ENCODE measurements at regions not wholly inside any gene's neighbourhood (a gene's known extent, or its start where the extent isn't known, plus 50 kb on each side); places are given as distances from the start of the nearest gene placed in this dataset.
"Not testable (repeated sequence)": the region's sequence is repeated elsewhere in the genome, so short reads cannot be mapped to it uniquely, and the experiment has no call there.

GRCh38 chr7:86991093-86991769 lies 68.2 kb downstream of the ELAPOR2 start:
- Mint-ChIP-seq H3K27me3 (ENCODE audit: unreplicated experiment) (peaks cover 2% of the 10 kb centered on the region), H3K36me3 (ENCODE audit: low read depth, unreplicated experiment) (peaks cover 3% of the 10 kb centered on the region)
- DNase-seq (ENCODE audit: low spot score) = no peak

GRCh38 chr7:86989407-86989806 lies 70.0 kb downstream of the ELAPOR2 start:
- H3K36me3 Mint-ChIP-seq (ENCODE audit: low read depth, unreplicated experiment) = peaks cover 7% of the 10 kb centered on the region
- H3K27me3 Mint-ChIP-seq (ENCODE audit: unreplicated experiment) = peaks cover 2% of the 10 kb centered on the region
- DNase-seq (ENCODE audit: low spot score) = no peak
- peaks cover 12% of the 10 kb centered on the region for H3K4me1 Mint-ChIP-seq (ENCODE audit: unreplicated experiment)
- peaks cover under 1% of the 10 kb centered on the region for H3K9me3 Mint-ChIP-seq (ENCODE audit: unreplicated experiment)
- no peak overlapping the region for H3K27ac Mint-ChIP-seq (ENCODE audit: unreplicated experiment)
- no peak overlapping the region for H3K4me3 Mint-ChIP-seq (ENCODE audit: unreplicated experiment)
- no peak for TF ChIP-seq CTCF (IDR thresholded peaks at IDR 0.05; ENCODE audit: unreplicated experiment)

More at GRCh38 chr7:86991093-86991769, 68.2 kb downstream of the ELAPOR2 start:
- peak overlapping the region; percentile 70 for H3K27ac Mint-ChIP-seq (ENCODE audit: unreplicated experiment)
- no peak overlapping the region for H3K4me3 Mint-ChIP-seq (ENCODE audit: unreplicated experiment)
- TF ChIP-seq CTCF (IDR thresholded peaks at IDR 0.05; ENCODE audit: unreplicated experiment) = no peak
- H3K4me1 Mint-ChIP-seq (ENCODE audit: unreplicated experiment) = peaks cover 12% of the 10 kb centered on the region
- no peaks in the 10 kb centered on the region for H3K9me3 Mint-ChIP-seq (ENCODE audit: unreplicated experiment)

DNA sequence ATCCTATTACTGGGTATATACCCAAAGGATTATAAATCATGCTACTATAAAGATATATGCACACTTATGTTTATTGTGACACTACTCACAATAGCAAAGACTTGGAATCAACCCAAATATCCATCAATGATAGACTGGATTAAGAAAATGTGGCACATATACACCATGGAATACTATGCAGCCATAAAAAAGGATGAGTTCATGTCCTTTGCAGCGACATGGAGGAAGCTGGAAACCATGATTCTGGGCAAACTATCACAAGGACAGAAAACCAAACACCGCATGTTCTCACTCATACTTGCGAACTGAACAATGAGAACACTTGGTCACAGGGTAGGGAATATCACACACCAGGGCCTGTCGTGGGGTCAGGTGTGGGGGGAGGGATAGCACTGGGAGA lies 71.6 kb downstream of the ELAPOR2 start:
- H3K4me3 Mint-ChIP-seq (ENCODE audit: unreplicated experiment); H3K9me3 Mint-ChIP-seq (ENCODE audit: unreplicated experiment); H3K27ac Mint-ChIP-seq (ENCODE audit: unreplicated experiment); DNase-seq (ENCODE audit: low spot score); H3K27me3 Mint-ChIP-seq (ENCODE audit: unreplicated experiment): not testable (repeated sequence)
- peaks cover 13% of the 10 kb centered on the region for H3K36me3 Mint-ChIP-seq (ENCODE audit: low read depth, unreplicated experiment)
- peaks cover 12% of the 10 kb centered on the region for H3K4me1 Mint-ChIP-seq (ENCODE audit: unreplicated experiment)

- H3K4me3 Mint-ChIP-seq (ENCODE audit: unreplicated experiment); DNase-seq (ENCODE audit: low spot score); H3K9me3 Mint-ChIP-seq (ENCODE audit: unreplicated experiment); H3K27me3 Mint-ChIP-seq (ENCODE audit: unreplicated experiment); H3K27ac Mint-ChIP-seq (ENCODE audit: unreplicated experiment); H3K4me1 Mint-ChIP-seq (ENCODE audit: unreplicated experiment): not testable (repeated sequence)
- peaks cover 13% of the 10 kb centered on the region for H3K36me3 Mint-ChIP-seq (ENCODE audit: low read depth, unreplicated experiment)
Measured at GRCh38 chr7:86987358-86987757, 72.1 kb downstream of the ELAPOR2 start.

GRCh38 chr7:86985342-86985741 lies 74.1 kb downstream of the ELAPOR2 start:
- not testable (repeated sequence) for H3K4me3 Mint-ChIP-seq (ENCODE audit: unreplicated experiment); H3K27me3 Mint-ChIP-seq (ENCODE audit: unreplicated experiment); H3K9me3 Mint-ChIP-seq (ENCODE audit: unreplicated experiment); DNase-seq (ENCODE audit: low spot score); H3K27ac Mint-ChIP-seq (ENCODE audit: unreplicated experiment)
- Mint-ChIP-seq H3K36me3 (ENCODE audit: low read depth, unreplicated experiment) (peaks cover 17% of the 10 kb centered on the region), H3K4me1 (ENCODE audit: unreplicated experiment) (peaks cover 13% of the 10 kb centered on the region)

- H3K9me3 Mint-ChIP-seq (ENCODE audit: unreplicated experiment) = not testable (repeated sequence)
Measured at GRCh38 chr7:86983654-86984053, 75.8 kb downstream of the ELAPOR2 start.

DNA sequence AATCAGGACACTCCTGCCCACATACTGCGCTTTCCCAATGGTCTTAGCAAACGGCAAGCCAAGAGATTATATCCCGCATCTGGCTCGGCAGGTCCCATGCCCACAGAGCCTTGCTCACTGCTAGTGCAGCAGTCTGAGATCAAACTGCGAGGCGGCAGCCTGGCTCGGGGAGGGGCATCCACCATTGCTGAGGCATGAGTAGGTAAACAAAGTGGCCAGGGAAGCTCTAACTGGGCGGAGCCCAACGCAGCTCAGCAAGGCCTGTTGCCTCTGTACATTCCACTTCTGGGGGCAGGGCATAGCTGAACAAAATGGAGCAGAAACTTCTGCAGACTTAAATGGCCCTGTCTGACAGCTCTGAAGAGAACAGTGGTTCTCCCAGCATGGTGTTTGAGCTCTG lies 77.5 kb downstream of the ELAPOR2 start:
- not testable (repeated sequence) for H3K4me3 Mint-ChIP-seq (ENCODE audit: unreplicated experiment); H3K9me3 Mint-ChIP-seq (ENCODE audit: unreplicated experiment); DNase-seq (ENCODE audit: low spot score); H3K27ac Mint-ChIP-seq (ENCODE audit: unreplicated experiment); H3K27me3 Mint-ChIP-seq (ENCODE audit: unreplicated experiment)
- H3K4me1 Mint-ChIP-seq (ENCODE audit: unreplicated experiment) = peaks cover 19% of the 10 kb centered on the region
- peaks cover 14% of the 10 kb centered on the region for H3K36me3 Mint-ChIP-seq (ENCODE audit: low read depth, unreplicated experiment)

More at GRCh38 chr7:86983654-86984053, 75.8 kb downstream of the ELAPOR2 start:
- H3K27me3 Mint-ChIP-seq (ENCODE audit: unreplicated experiment); DNase-seq (ENCODE audit: low spot score); H3K27ac Mint-ChIP-seq (ENCODE audit: unreplicated experiment); H3K4me3 Mint-ChIP-seq (ENCODE audit: unreplicated experiment): not testable (repeated sequence)
- Mint-ChIP-seq H3K4me1 (ENCODE audit: unreplicated experiment) (peaks cover 19% of the 10 kb centered on the region), H3K36me3 (ENCODE audit: low read depth, unreplicated experiment) (peaks cover 17% of the 10 kb centered on the region)

Measured in endothelial cell (in vitro differentiated cells).